Left cardiac atrium (tissue), 4 donors: ENCODE measurements at regions not wholly inside any gene's neighbourhood (a gene's known extent, or its start where the extent isn't known, plus 50 kb on each side); places are given as distances from the start of the nearest gene placed in this dataset.
"Not testable (repeated sequence)": the region's sequence is repeated elsewhere in the genome, so short reads cannot be mapped to it uniquely, and the experiment has no call there.

Experiments used
- ATAC-seq, 2 donors: fragments of 200-7000 bp; cut with Tn5 transposase; one replicate each; pipeline ENCODE4 v1.9.1; 2020; ENCODE audit warnings: mild to moderate bottlenecking in 2 of 2, moderate library complexity in 2 of 2
- DNase-seq: peaks from one replicate; pipeline ENCODE4 v3.0.0-alpha.2; 2020
- intact Hi-C, 2 donors: fragments of 100-400 bp; cut with DNase I; formaldehyde crosslinking; loops; one replicate each; pipeline versions ENCODE4 v1.14.1 to v1.15.1; 2022 to 2023
- donor health status: DM: no; HTN: yes; CAD: no.
- donor health status: DM: no; HTN: yes; CAD: no; lungs with severe emphysema.
- donor health status: DM: yes; HTN: yes; CAD: no.
- donor health status: Dilated cardiomyopathy.

DNA sequence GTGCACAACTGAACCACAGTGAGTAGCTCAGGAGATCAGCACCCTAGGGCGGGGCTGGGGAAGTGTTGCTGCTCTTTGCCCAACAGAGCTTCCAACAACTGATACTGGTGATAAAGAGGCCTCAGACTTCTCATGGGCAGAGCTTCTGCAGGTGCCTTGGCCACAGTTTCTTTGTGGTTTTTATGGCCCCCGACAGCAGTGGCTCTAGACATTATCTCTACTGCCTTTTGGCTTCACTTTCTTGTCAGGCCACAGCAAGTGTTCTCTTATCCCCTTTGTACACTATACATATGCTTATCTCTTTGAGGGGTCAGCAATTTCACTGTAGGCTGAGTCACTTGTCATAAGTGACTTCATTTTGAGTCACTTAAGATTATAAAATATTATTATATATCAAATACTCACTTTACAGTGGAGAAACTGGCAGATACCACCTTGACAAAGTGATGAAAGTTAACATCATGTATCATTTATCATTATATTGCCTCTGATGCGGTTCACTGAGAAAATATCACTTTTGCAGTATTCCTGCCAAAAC lies 90.9 kb upstream of the COX7C start:
- intact Hi-C loops, result no loop called here
- ATAC-seq (no peak), DNase-seq (no peak)

DNA sequence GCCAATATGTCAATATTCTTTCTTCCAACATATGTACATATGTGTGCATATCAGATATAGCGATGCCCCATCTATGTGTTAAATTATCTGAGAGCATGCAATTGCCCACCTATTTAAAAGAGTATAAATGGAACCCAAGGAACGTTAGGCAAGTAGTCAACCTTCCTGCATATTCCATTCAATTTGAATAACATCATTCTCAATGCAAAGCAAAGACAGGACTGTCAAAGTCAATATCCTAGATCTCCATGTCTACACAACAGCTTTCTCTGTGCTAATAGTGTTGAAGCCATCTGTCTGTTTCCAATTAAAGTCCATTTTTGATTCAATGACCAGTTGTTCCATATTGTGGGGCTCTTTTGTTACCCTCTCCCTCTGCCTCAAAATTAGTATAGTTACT lies 85.3 kb upstream of the COX7C start:
- no peak for DNase-seq
- intact Hi-C loops, result no loop called here
- no peak for ATAC-seq

DNA sequence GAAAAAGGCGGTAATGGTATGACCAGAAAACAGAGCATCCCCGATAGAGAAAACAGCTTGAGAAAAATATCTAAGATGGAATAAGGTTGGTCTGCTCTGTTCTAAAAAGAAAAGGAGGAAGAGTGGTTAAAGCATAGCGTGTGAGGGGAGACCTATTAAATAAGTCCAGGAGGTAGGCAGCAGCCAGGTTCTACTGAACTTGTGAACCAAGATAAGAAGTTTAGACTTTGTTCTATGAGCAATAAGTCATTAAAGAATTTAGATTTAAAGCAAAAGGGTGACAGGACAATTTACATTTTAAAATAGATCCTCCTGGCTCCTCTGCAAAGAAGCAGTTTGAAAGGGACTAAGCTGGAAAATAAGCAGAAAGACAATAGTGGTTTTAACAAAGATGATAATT lies 81.3 kb upstream of the COX7C start:
- ATAC-seq (no peak), DNase-seq (no peak)
- intact Hi-C loops, result no loop called here

DNA sequence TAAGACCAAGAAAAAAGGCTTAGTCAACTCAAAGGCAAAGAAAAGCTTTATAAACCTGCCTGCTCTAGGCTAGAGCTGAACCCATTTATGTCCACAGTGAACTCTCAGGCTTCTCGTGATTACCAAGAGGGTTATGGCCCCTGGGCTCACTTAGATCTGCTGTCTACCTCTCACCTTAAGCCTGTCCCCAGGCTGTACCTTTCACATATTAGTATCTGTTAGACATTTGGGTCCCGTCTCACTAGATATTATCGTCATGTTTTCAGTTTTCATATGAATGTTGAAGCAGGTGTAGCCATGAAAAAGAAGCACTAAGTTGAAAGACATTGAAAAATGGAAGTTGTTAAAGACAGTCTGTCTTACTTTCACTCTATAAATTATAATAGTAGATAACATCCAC lies 75.2 kb upstream of the COX7C start:
- intact Hi-C loops, result no loop called here
- DNase-seq, result no peak
- no peak for ATAC-seq

DNA sequence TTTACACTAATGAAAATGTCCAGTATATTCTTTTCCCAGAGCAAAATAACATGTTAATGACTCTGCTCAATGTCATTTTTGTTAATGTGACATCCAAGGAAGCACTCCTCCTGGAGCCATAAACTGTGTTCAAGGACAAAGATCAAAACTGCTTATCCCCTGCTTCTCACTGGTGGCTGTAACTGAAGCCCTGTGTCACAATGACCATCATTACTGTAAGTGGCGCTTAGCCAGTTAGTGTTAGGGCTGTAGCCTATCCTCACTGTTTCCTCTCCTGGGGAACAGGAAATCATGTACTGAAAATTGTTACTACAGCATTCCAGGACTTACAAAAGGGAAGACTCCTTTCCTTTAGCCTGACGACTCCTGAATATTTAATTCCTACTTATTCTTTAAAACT lies 71.7 kb upstream of the COX7C start:
- intact Hi-C loops, result no loop called here
- no peak for DNase-seq
- ATAC-seq, result no peak

DNA sequence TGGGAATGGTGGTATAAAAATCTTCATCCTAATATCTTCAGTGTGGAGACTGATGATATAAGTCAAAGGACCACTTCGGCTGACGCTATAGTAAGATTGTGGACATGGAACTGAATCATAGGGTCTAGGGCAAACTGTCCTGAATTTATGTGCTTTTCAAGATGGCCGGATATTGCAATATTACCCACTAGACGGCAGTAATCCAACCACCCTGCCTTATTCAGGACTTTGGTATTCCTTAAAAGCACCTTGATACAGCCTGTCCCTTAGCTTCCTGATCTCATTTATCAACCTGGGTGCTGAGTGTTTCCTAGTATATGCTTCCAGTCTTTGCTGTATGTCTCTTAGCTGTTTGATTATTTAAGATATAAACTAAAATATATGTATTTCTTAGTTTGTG lies 71.2 kb upstream of the COX7C start:
- no peak for DNase-seq
- intact Hi-C loops, result no loop called here
- ATAC-seq, result no peak

DNA sequence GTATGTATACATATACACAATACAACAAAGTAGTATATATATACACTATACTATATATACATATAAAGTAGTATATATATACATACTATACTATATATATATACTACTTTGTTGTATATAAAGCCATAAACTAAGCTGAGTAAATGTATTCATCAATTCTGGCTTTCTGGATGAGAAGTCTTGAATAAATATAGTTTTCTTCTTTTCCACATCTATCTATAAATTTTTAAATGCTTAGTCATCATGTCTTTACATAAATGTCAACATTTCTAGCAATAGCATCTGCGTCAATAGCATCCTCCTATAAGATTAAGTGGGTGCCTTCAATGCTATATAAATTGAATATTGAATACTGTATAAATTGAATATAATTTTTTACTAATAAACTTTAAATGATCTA lies 63.1 kb upstream of the COX7C start:
- no peak for DNase-seq
- intact Hi-C loops, result no loop called here
- no peak for ATAC-seq

DNA sequence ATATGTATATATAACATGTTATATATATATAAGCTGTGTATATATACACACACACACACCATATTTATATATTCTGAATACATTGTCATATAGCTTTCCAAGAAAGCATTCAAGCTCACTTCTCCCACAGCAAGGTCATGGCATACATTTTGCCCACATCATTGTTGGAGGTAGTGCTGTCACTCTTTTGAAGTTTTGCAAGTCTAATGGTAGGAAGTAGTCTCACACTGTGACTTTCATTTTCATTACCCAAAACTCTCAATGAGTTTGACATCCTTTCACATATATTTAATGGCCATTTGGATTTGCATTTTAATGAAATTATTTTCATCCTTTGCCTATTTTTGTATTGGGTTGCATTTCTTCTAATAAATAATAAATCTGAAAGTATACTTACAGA lies 59.8 kb upstream of the COX7C start:
- DNase-seq (no peak), ATAC-seq (no peak)
- intact Hi-C loops, result no loop called here

DNA sequence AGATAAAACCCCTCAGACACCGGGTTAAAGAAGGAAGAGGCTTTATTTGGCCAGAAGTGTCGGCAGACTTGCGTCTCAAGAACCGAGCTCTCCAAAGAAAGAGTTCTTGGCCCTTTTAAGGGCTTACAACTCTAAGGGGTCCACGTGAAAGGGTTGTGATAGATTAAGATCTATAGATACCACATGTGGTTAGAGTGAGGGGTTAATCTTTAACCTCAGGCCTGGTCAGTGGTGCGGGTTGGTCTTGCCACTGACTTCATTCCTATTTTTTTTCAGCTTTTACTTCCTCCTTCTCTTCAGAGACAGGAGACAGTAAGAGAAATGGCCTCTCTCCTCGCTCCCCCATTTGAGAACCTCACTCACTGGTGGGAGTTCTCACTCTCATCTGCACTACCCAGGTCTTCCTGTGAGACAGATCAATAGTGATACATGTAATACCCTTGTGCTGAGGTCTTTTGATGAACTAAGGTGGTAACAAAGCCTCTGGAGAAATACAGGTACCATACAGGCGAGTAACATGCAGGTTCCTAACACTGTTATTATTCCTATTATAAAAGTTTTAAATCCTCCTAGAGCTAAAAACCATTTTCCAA lies 52.4 kb upstream of the COX7C start:
- intact Hi-C loops, result no loop called here
- ATAC-seq (no peak), DNase-seq (no peak)

DNA sequence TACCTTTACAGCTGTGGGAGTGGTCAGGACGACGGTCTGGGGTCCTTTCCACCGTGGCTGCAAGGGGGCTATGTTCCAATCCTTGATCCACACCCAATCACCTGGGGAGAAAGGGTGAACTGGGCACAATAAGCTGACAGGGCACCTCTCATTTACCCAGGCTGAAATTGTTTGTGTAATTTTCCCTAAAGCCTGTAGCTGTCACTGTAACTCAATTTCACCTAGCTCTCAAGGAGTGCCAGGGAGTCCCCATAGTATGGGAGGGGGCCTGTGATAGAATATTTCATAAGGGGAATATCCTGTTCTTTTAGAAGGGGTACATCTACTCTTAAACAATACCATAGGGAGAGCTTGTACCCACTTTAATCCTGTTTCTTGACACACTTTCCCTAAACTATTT lies 51.7 kb upstream of the COX7C start:
- intact Hi-C loops, ATAC-seq, DNase-seq: not testable (repeated sequence)
